H1 (cell line): ENCODE measurements at regions not wholly inside any gene's neighbourhood (a gene's known extent, or its start where the extent isn't known, plus 50 kb on each side); places are given as distances from the start of the nearest gene placed in this dataset.

Experiments used
- CTCF ChIA-PET: fragments of 300-600 bp; sonication (Branson Sonifier 250); formaldehyde crosslinking; loops from one replicate; lab custom pipeline; 2021; ENCODE audit not compliant: partially characterized antibody; lab: Charles Lee
- POLR2A ChIA-PET: fragments of 300-600 bp; sonication (Branson Sonifier 250); formaldehyde crosslinking; loops from one replicate; lab custom pipeline; 2021; ENCODE audit warnings: inconsistent platforms; ENCODE audit not compliant: partially characterized antibody; lab: Charles Lee
- DNase-seq, 2 experiments: peaks; one replicate each; pipeline versions ENCODE4 v3.0.0 to v3.0.0-alpha.2; 2010 to 2022; ENCODE audit warnings: low spot score in 2 of 2, low read depth in 1 of 2, mixed read lengths in 1 of 2
- FAIRE-seq: peaks from 2 replicates; lab custom pipeline; 2011; peaks lifted over from hg19 to GRCh38; lab: Jason Lieb, UNC
- H2AFZ ChIP-seq: 2 replicates; pipeline ENCODE4 v1.8.1; 2012; ENCODE audit warnings: low read length, inconsistent platforms
- H2AK5ac ChIP-seq: 2 replicates; pipeline ENCODE4 v1.6.1; 2013; ENCODE audit warnings: low read depth, low read length
- H2BK120ac ChIP-seq: replicated peaks from 2 replicates; pipeline ENCODE3; 2013; ENCODE audit warnings: low read depth, low read length, inconsistent platforms
- H2BK12ac ChIP-seq: 2 replicates; pipeline ENCODE4 v1.6.1; 2013; ENCODE audit warnings: low read depth, low read length
- H2BK15ac ChIP-seq: 2 replicates; pipeline ENCODE4 v1.6.1; 2013; ENCODE audit warnings: low read length
- H2BK20ac ChIP-seq: 2 replicates; pipeline ENCODE4 v1.6.1; 2013; ENCODE audit warnings: low read length
- H2BK5ac ChIP-seq: 2 replicates; pipeline ENCODE4 v1.6.1; 2013; ENCODE audit warnings: low read depth, low read length
- H3K14ac ChIP-seq: 2 replicates; pipeline ENCODE4 v1.6.1; 2013; ENCODE audit warnings: inconsistent platforms; ENCODE audit not compliant: insufficient read length
- H3K18ac ChIP-seq: 2 replicates; pipeline ENCODE4 v1.6.1; 2013; ENCODE audit warnings: low read length; ENCODE audit errors: extremely low read depth
- H3K23ac ChIP-seq: 2 replicates; pipeline ENCODE4 v1.6.1; 2013; ENCODE audit warnings: inconsistent platforms; ENCODE audit not compliant: insufficient read length
- H3K23me2 ChIP-seq: 2 replicates; pipeline ENCODE4 v1.6.1; 2013; ENCODE audit warnings: low read depth, low read length
- H3K27ac ChIP-seq: 2 replicates; pipeline ENCODE4 v1.6.1; 2011; ENCODE audit warnings: low read depth, low read length, inconsistent platforms
- H3K27me3 ChIP-seq, 4 experiments: replicated peaks in 1 of 4; 1 replicate in 1 of 4; 2 replicates in 3 of 4; pipeline versions ENCODE4 v1.6.1 to v1.8.1; 2011 to 2013; ENCODE audit warnings: low read length in 3 of 4, mild to moderate bottlenecking in 3 of 4, inconsistent platforms in 2 of 4, mixed read lengths in 2 of 4, moderate library complexity in 1 of 4; ENCODE audit not compliant: control insufficient read depth in 3 of 4, insufficient read depth in 3 of 4; ENCODE audit errors: extremely low read depth in 1 of 4
- H3K36me3 ChIP-seq, 4 experiments: 2 replicates each; pipeline versions ENCODE4 v1.6.1 to v1.8.1; 2011 to 2013; ENCODE audit warnings: mild to moderate bottlenecking in 4 of 4, low read length in 3 of 4, moderate library complexity in 2 of 4, control low read depth in 1 of 4, inconsistent platforms in 1 of 4; ENCODE audit not compliant: insufficient read depth in 4 of 4, control insufficient read depth in 2 of 4
- H3K4ac ChIP-seq: replicated peaks from 2 replicates; pipeline ENCODE3; 2013; ENCODE audit warnings: low read length, low read depth, mixed read lengths, inconsistent platforms; ENCODE audit not compliant: insufficient read length
- H3K4me1 ChIP-seq, 4 experiments: replicated peaks in 1 of 4; 1 replicate in 1 of 4; 2 replicates in 3 of 4; pipeline versions ENCODE4 v1.6.1 to v1.8.1; 2011 to 2013; ENCODE audit warnings: low read length in 3 of 4, inconsistent platforms in 2 of 4, mixed read lengths in 1 of 4; ENCODE audit not compliant: insufficient read depth in 4 of 4, control insufficient read depth in 3 of 4
- H3K4me2 ChIP-seq, 2 experiments: 2 replicates each; pipeline versions ENCODE4 v1.6.1 to v1.8.1; 2011 to 2013; ENCODE audit warnings: low read depth in 2 of 2, low read length in 2 of 2, control low read depth in 1 of 2, inconsistent platforms in 1 of 2, mild to moderate bottlenecking in 1 of 2; ENCODE audit not compliant: insufficient read depth in 1 of 2
- H3K4me3 ChIP-seq, 4 experiments: fragments of 200-600, 300-600 bp in 1 of 4; sonication (generic), shearing (Covaris generic), sonication (Bioruptor Twin) in 1 of 4; 2 replicates each; pipeline versions ENCODE4 v1.5.1 to v1.8.1; 2011 to 2016; ENCODE audit warnings: low read length in 4 of 4, low read depth in 3 of 4, control low read depth in 2 of 4, inconsistent platforms in 2 of 4, mild to moderate bottlenecking in 2 of 4, mixed read lengths in 1 of 4, moderate library complexity in 1 of 4; ENCODE audit not compliant: insufficient read depth in 2 of 4; ENCODE audit errors: extremely low read depth in 1 of 4
- H3K56ac ChIP-seq: replicated peaks from 2 replicates; pipeline ENCODE3; 2013; ENCODE audit warnings: low read depth, mild to moderate bottlenecking, mixed read lengths, low read length, inconsistent platforms; ENCODE audit not compliant: insufficient read length
- H3K79me1 ChIP-seq: 2 replicates; pipeline ENCODE4 v1.6.1; 2013; ENCODE audit warnings: low read depth, low read length, control low read depth
- H3K79me2 ChIP-seq, 2 experiments: 2 replicates each; pipeline versions ENCODE4 v1.6.1 to v1.8.1; 2012 to 2013; ENCODE audit warnings: low read length in 2 of 2, mild to moderate bottlenecking in 2 of 2, inconsistent platforms in 1 of 2; ENCODE audit not compliant: insufficient read depth in 2 of 2, control insufficient read depth in 1 of 2
- H3K9ac ChIP-seq, 4 experiments: replicated peaks in 1 of 4; 1 replicate in 1 of 4; 2 replicates in 3 of 4; pipeline versions ENCODE4 v1.6.1 to v1.8.1; 2011 to 2013; ENCODE audit warnings: low read depth in 3 of 4, low read length in 3 of 4, control low read depth in 2 of 4, mild to moderate bottlenecking in 2 of 4, moderate library complexity in 2 of 4, inconsistent platforms in 1 of 4; ENCODE audit errors: extremely low read depth in 1 of 4
- H3K9me3 ChIP-seq, 2 experiments: 2 replicates each; pipeline versions ENCODE4 v1.6.1 to v1.8.1; 2012 to 2013; ENCODE audit warnings: mild to moderate bottlenecking in 2 of 2, moderate library complexity in 2 of 2, control low read depth in 1 of 2, inconsistent platforms in 1 of 2, low read depth in 1 of 2, low read length in 1 of 2, mixed read lengths in 1 of 2; ENCODE audit not compliant: insufficient read depth in 2 of 2
- H4K20me1 ChIP-seq, 2 experiments: replicated peaks in 1 of 2; 2 replicates each; pipeline versions ENCODE3 to v1.8.1; 2011 to 2013; ENCODE audit warnings: inconsistent platforms in 2 of 2, low read length in 2 of 2, mild to moderate bottlenecking in 1 of 2; ENCODE audit not compliant: insufficient read depth in 2 of 2, control insufficient read depth in 1 of 2
- H4K5ac ChIP-seq: 2 replicates; pipeline ENCODE4 v1.6.1; 2013; ENCODE audit warnings: low read length, low read depth, mixed read lengths, inconsistent platforms; ENCODE audit not compliant: insufficient read length
- H4K8ac ChIP-seq: 2 replicates; pipeline ENCODE4 v1.8.0; 2013; ENCODE audit warnings: mild to moderate bottlenecking, moderate library complexity, low read length, inconsistent platforms; ENCODE audit not compliant: insufficient read depth; ENCODE audit errors: extremely low read depth
- H4K91ac ChIP-seq: replicated peaks from 2 replicates; pipeline ENCODE3; 2013; ENCODE audit warnings: low read length, mixed read lengths, inconsistent platforms; ENCODE audit not compliant: insufficient read length
- BRCA1 ChIP-seq: IDR thresholded peaks from 2 replicates; pipeline ENCODE4 v1.6.1; 2012; ENCODE audit warnings: low read depth, low read length, improper control_type of control experiment
- CBX5 ChIP-seq: fragments of 300-800, 300-1000 bp; sonication (generic); IDR thresholded peaks from 2 replicates; pipeline ENCODE4 v1.7.1; 2016; ENCODE audit warnings: antibody characterized with exemption, low read length, low read depth
- CTBP2 ChIP-seq: IDR thresholded peaks from 2 replicates; pipeline ENCODE4 v1.7.0; 2011; ENCODE audit warnings: borderline replicate concordance, mild to moderate bottlenecking, moderate library complexity, mixed read lengths, low read length; ENCODE audit not compliant: insufficient read depth, insufficient read length
- KDM1A ChIP-seq: fragments of 200-600, 300-600 bp; sonication (generic); IDR thresholded peaks from 2 replicates; pipeline ENCODE4 v1.7.1; 2016; ENCODE audit warnings: mild to moderate bottlenecking, low read length, borderline replicate concordance
- RFX5 ChIP-seq: IDR thresholded peaks from 2 replicates; pipeline ENCODE4 v1.6.1; 2011; ENCODE audit warnings: low read depth, low read length, improper control_type of control experiment, borderline replicate concordance
- SAP30 ChIP-seq: fragments of 300-600 bp; sonication (generic); IDR thresholded peaks from 2 replicates; pipeline ENCODE4 v1.7.1; 2012; ENCODE audit warnings: low read length, moderate library complexity, mild to moderate bottlenecking, inconsistent platforms; ENCODE audit not compliant: insufficient read depth, insufficient replicate concordance
- SP2 ChIP-seq: IDR thresholded peaks from 2 replicates; pipeline ENCODE4 v1.6.1; 2012; ENCODE audit warnings: mild to moderate bottlenecking, low read length, inconsistent platforms
- WGBS, 2 experiments: shearing (Covaris generic) in 1 of 2; methylation state at CpG; one replicate each; pipeline versions ENCODE4 v1.1.6 to v1.1.7; 2013 to 2015; ENCODE audit warnings: low lambda C conversion rate in 2 of 2, mixed read lengths in 2 of 2, inconsistent platforms in 1 of 2, low coverage in 1 of 2, missing lambda C conversion rate in 1 of 2; ENCODE audit not compliant: insufficient replicate concordance in 2 of 2, insufficient coverage in 1 of 2, insufficient read length in 1 of 2; ENCODE audit errors: extremely low coverage in 1 of 2, missing lambda C conversion rate in 1 of 2; 5-methylcytosine and 5-hydroxymethylcytosine counted together

GRCh38 chr14:82587226-82587625 is 1053.6 kb upstream of the SEL1L start:
- H3K27me3 ChIP-seq, result no peaks in the 10 kb centered on the region

More at GRCh38 chr14:82587226-82587625, 1053.6 kb upstream of the SEL1L start:
- Histone ChIP-seq H2BK12ac (no peak overlapping the region), H2BK20ac (no peak overlapping the region), H3K23ac (no peak overlapping the region), H2BK120ac (no peak overlapping the region), H2AK5ac (no peak overlapping the region), H3K4me2 (no peak overlapping the region), H3K4ac (no peak overlapping the region), H3K4me3 (no peak overlapping the region), H3K14ac (no peak overlapping the region), H3K9me3 (no peaks in the 10 kb centered on the region), H2BK5ac (no peak overlapping the region), H3K4me1 (no peaks in the 10 kb centered on the region), H3K79me1 (no peaks in the 10 kb centered on the region), H3K23me2 (no peaks in the 10 kb centered on the region), H3K79me2 (no peaks in the 10 kb centered on the region), H3K36me3 (no peaks in the 10 kb centered on the region), H3K9ac (no peak overlapping the region), H4K91ac (no peak overlapping the region), H2AFZ (no peak overlapping the region), H4K5ac (no peak overlapping the region), H3K27ac (no peak overlapping the region), H4K20me1 (no peaks in the 10 kb centered on the region), H3K56ac (no peak overlapping the region), H4K8ac (no peak overlapping the region), H3K18ac (no peak overlapping the region), H2BK15ac (no peak overlapping the region)
- TF ChIP-seq SAP30 (no peak), BRCA1 (no peak), RFX5 (no peak), KDM1A (no peak), SP2 (no peak), CBX5 (no peak), CTBP2 (no peak)
- DNase-seq (no peak), FAIRE-seq (no peak)
- ChIA-PET CTCF (no interaction called here), POLR2A (no interaction called here)
- 94% methylated on average over 3 of the region's 3 CpGs; no CpG with 5 or more reads in 1 of the 2 experiments for WGBS, 2 experiments
